Astrocyte of the cerebellum (primary cell): ENCODE measurements at regions not wholly inside any gene's neighbourhood (a gene's known extent, or its start where the extent isn't known, plus 50 kb on each side); places are given as distances from the start of the nearest gene placed in this dataset.

Experiments used
- DNase-seq: peaks from one replicate; pipeline ENCODE4 v3.0.0-alpha.2; 2011; ENCODE audit warnings: low read depth
- H3K4me3 ChIP-seq: 2 replicates; pipeline ENCODE4 v1.5.1; 2011; ENCODE audit warnings: mild to moderate bottlenecking, low read depth, low read length, moderate library complexity
- CTCF ChIP-seq: IDR thresholded peaks from 2 replicates; pipeline ENCODE4 v1.5.1; 2012; ENCODE audit warnings: low read length, low read depth, moderate library complexity, mild to moderate bottlenecking; ENCODE audit errors: missing control alignments
- in situ Hi-C: cut with HindIII; loops from 2 replicates; pipeline ENCODE4 v1.10.0; 2017; ENCODE audit warnings: low sequenced_read_pairs

GRCh38 chr2:190827720-190828119 lies 52.9 kb upstream of the GLS start:
- no peak overlapping the region for H3K4me3 ChIP-seq
- TF ChIP-seq CTCF = no peak
- in situ Hi-C loops = no loop called here
- no peak for DNase-seq

GRCh38 chr2:190829642-190830041 lies 51.0 kb upstream of the GLS start:
- no peak overlapping the region for H3K4me3 ChIP-seq
- TF ChIP-seq CTCF = no peak
- DNase-seq = no peak
- in situ Hi-C loops = no loop called here
